IMR-90 (cell line): ENCODE measurements at regions not wholly inside any gene's neighbourhood (a gene's known extent, or its start where the extent isn't known, plus 50 kb on each side); places are given as distances from the start of the nearest gene placed in this dataset.

Experiments
- ATAC-seq: fragments of 200-7000 bp; cut with Tn5 transposase; 2 replicates; pipeline ENCODE4 v1.9.1; 2020; ENCODE audit warnings: low read depth, mild to moderate bottlenecking, moderate library complexity
- BruUV-seq: library from RNA; stranded (reverse); fragments of 400-500 nt; replicated peaks from 2 replicates; lab custom pipeline; 2021; lab: Mats Ljungman, UMichigan
- CTCF ChIA-PET: fragments of 300-600 bp; formaldehyde crosslinking; extraction: SDS; loops from one replicate; lab custom pipeline; 2021; ENCODE audit warnings: antibody characterized with exemption; lab: Yijun Ruan, JAX
- POLR2A ChIA-PET: fragments of 300-600 bp; sonication (Branson Sonifier 250); formaldehyde crosslinking; loops from one replicate; lab custom pipeline; 2022; ENCODE audit warnings: antibody characterized with exemption; ENCODE audit not compliant: unreplicated experiment; lab: Charles Lee
- DNase-seq: peaks from one replicate; pipeline ENCODE4 v3.0.0; 2013
- H2AFZ ChIP-seq: replicated peaks from 2 replicates; pipeline ENCODE3; 2013; ENCODE audit warnings: low read length, mild to moderate bottlenecking; ENCODE audit not compliant: poor library complexity
- H2AK5ac ChIP-seq: 2 replicates; pipeline ENCODE4 v1.6.1; 2013; ENCODE audit warnings: low read depth, low read length, inconsistent platforms
- H2AK9ac ChIP-seq: replicated peaks from 2 replicates; pipeline ENCODE3; 2013; ENCODE audit warnings: mild to moderate bottlenecking, low read depth, low read length, moderate library complexity; ENCODE audit not compliant: poor library complexity
- H2BK120ac ChIP-seq: 2 replicates; pipeline ENCODE4 v1.6.1; 2013; ENCODE audit warnings: low read depth, low read length, inconsistent platforms
- H2BK15ac ChIP-seq: 3 replicates; pipeline ENCODE4 v1.6.1; 2013; ENCODE audit warnings: low read depth, low read length, inconsistent platforms
- H2BK20ac ChIP-seq: 2 replicates; pipeline ENCODE4 v1.6.1; 2013; ENCODE audit warnings: low read depth, mild to moderate bottlenecking, inconsistent platforms, low read length, moderate library complexity
- H2BK5ac ChIP-seq: 2 replicates; pipeline ENCODE4 v1.6.1; 2013; ENCODE audit warnings: mild to moderate bottlenecking, low read depth, low read length, inconsistent platforms; ENCODE audit not compliant: poor library complexity, severe bottlenecking
- H3K14ac ChIP-seq: replicated peaks from 2 replicates; pipeline ENCODE4 v1.6.1; 2013; ENCODE audit warnings: low read depth, low read length, inconsistent platforms
- H3K18ac ChIP-seq: 2 replicates; pipeline ENCODE4 v1.6.1; 2013; ENCODE audit warnings: low read depth, low read length, control low read depth
- H3K23ac ChIP-seq: 2 replicates; pipeline ENCODE4 v1.6.1; 2013; ENCODE audit warnings: low read depth, low read length, inconsistent platforms
- H3K27ac ChIP-seq: 2 replicates; pipeline ENCODE4 v1.5.1; 2013; ENCODE audit warnings: mild to moderate bottlenecking, control low read depth, low read length; ENCODE audit not compliant: insufficient read depth
- H3K27me3 ChIP-seq: 2 replicates; pipeline ENCODE4 v1.6.1; 2013; ENCODE audit warnings: low read length; ENCODE audit not compliant: control insufficient read depth, insufficient read depth
- H3K36me3 ChIP-seq: 2 replicates; pipeline ENCODE4 v1.6.1; 2013; ENCODE audit warnings: low read length, mixed read lengths; ENCODE audit not compliant: control insufficient read depth, insufficient read depth
- H3K4ac ChIP-seq: 2 replicates; pipeline ENCODE4 v1.6.1; 2013; ENCODE audit warnings: low read depth, low read length, inconsistent platforms
- H3K4me1 ChIP-seq: 2 replicates; pipeline ENCODE4 v1.6.1; 2013; ENCODE audit warnings: low read length, mixed read lengths; ENCODE audit not compliant: control insufficient read depth, insufficient read depth
- H3K4me2 ChIP-seq: 2 replicates; pipeline ENCODE4 v1.6.1; 2013; ENCODE audit warnings: low read depth, mild to moderate bottlenecking, control low read depth, low read length, moderate library complexity
- H3K4me3 ChIP-seq: 2 replicates; pipeline ENCODE4 v1.5.1; 2013; ENCODE audit warnings: low read depth, mild to moderate bottlenecking, control low read depth, low read length, moderate library complexity; ENCODE audit not compliant: insufficient read depth
- H3K56ac ChIP-seq: 2 replicates; pipeline ENCODE4 v1.6.1; 2013; ENCODE audit warnings: low read length, inconsistent platforms; ENCODE audit not compliant: insufficient read depth; ENCODE audit errors: extremely low read depth
- H3K79me1 ChIP-seq, 2 experiments: 2 replicates each; pipeline ENCODE4 v1.6.1; 2013; ENCODE audit warnings: low read length in 2 of 2, inconsistent platforms in 1 of 2, low read depth in 1 of 2
- H3K9ac ChIP-seq: 2 replicates; pipeline ENCODE4 v1.6.1; 2013; ENCODE audit warnings: low read depth, low read length, control low read depth
- H3K9me1 ChIP-seq: 2 replicates; pipeline ENCODE4 v1.6.1; 2013; ENCODE audit warnings: low read length, inconsistent platforms; ENCODE audit not compliant: insufficient read depth
- H3K9me3 ChIP-seq: 2 replicates; pipeline ENCODE4 v1.6.1; 2013; ENCODE audit warnings: low read length; ENCODE audit not compliant: control insufficient read depth, insufficient read depth
- H4K20me1 ChIP-seq: 2 replicates; pipeline ENCODE4 v1.6.1; 2013; ENCODE audit warnings: low read length, inconsistent platforms; ENCODE audit not compliant: insufficient read depth
- H4K5ac ChIP-seq: 2 replicates; pipeline ENCODE4 v1.6.1; 2013; ENCODE audit warnings: mild to moderate bottlenecking, low read depth, low read length, control low read depth
- H4K8ac ChIP-seq, 2 experiments: 2 replicates each; pipeline ENCODE4 v1.6.1; 2013; ENCODE audit warnings: low read depth in 2 of 2, low read length in 2 of 2, control low read depth in 1 of 2, inconsistent platforms in 1 of 2
- H4K91ac ChIP-seq: 2 replicates; pipeline ENCODE4 v1.6.1; 2013; ENCODE audit warnings: low read depth, low read length, inconsistent platforms; ENCODE audit not compliant: insufficient read depth
- SMC3 ChIP-seq: fragments of 150-350 bp; IDR thresholded peaks from 2 replicates; pipeline ENCODE4 v1.6.1; 2016; ENCODE audit warnings: low read depth, mild to moderate bottlenecking, antibody characterized with exemption, low read length, moderate library complexity
- WGBS, 2 experiments: methylation state at CpG; one replicate each; pipeline versions ENCODE4 v1.1.5 to v1.1.7; 2013; ENCODE audit warnings: missing lambda C conversion rate in 2 of 2; ENCODE audit not compliant: insufficient read length in 1 of 2; ENCODE audit errors: extremely low coverage in 2 of 2; 5-methylcytosine and 5-hydroxymethylcytosine counted together
- dilution Hi-C: fragments of 300-500 bp; cut with HindIII; formaldehyde crosslinking; loops from one replicate; pipeline ENCODE4 v1.14.3; 2018; ENCODE audit warnings: low sequenced_read_pairs; ENCODE audit not compliant: unreplicated experiment
- in situ Hi-C: fragments of 300-500 bp; cut with MboI; formaldehyde crosslinking; loops from 3 replicates; pipeline ENCODE4 v1.14.3; 2019; ENCODE audit warnings: low sequenced_read_pairs, inconsistent platforms, mixed read lengths
- intact Hi-C: fragments of 100-400 bp; cut with micrococcal nuclease; formaldehyde crosslinking; loops from 2 replicates; pipeline ENCODE4 v1.10.0; 2022

DNA sequence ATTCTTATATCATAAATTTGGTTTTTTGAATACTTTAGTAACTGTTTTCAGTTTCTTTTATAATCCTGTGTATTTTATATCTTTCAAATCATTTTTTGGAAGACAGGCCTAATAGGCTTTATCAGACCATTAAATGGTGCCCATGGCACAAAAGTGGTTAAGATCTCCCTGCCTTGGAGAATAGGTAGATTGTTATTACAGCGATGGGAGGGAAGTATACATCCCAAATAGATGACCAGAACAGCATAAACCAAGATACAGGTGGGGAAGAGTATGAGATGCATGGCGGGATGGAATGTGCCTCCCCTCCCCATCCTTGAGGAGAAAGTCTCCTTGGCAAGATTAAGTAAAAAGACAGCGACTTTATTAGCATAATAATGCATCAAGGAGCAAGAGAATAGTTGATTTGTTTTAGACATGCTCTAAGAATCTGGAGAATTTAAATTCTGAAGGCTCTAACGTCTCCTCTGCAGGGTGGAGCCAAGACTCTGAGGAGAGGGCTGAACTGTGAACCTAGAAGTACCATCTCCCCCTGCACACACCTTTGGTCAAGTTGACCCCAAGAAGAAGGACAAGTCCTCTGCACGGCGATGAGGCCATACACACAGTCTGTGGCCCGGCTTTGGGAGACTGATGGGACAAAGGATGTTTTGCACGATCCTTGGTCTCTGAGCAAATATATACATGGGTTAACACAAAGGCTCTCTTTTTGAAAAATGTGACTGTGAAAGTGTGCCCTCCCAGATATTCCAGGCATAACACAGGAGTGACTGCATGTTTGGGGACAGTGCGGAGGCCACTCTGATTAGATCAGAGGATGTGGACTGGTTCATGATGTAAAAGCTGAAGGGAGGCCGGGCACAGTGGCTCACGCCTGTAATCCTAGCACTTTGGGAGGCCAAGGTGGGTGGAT, 61.1 kb upstream of the SLC35C1 start:
- H2BK120ac ChIP-seq = no peak overlapping the region
- no peaks in the 10 kb centered on the region for H3K79me1 ChIP-seq
- no peaks in the 10 kb centered on the region for H4K20me1 ChIP-seq
- dilution Hi-C loops (no loop called here), in situ Hi-C loops (no loop called here), intact Hi-C loops (no loop called here)
- CTCF ChIA-PET = no interaction called here
- no peak overlapping the region for H2BK5ac ChIP-seq
- BruUV-seq = no TSS peak
- H3K9ac ChIP-seq = no peak overlapping the region
- H3K14ac ChIP-seq = no peak overlapping the region
- no peaks in the 10 kb centered on the region for H3K36me3 ChIP-seq
- no peak overlapping the region for H3K18ac ChIP-seq
- H4K5ac ChIP-seq = no peak overlapping the region
- H3K27ac ChIP-seq = no peak overlapping the region
- no peak overlapping the region for H2BK15ac ChIP-seq
- H3K9me3 ChIP-seq = no peaks in the 10 kb centered on the region
- H2AK5ac ChIP-seq = no peak overlapping the region
- H3K23ac ChIP-seq = no peak overlapping the region
- no peak overlapping the region for H2AFZ ChIP-seq
- H2BK20ac ChIP-seq = no peak overlapping the region
- peaks cover 8% of the 10 kb centered on the region for H3K27me3 ChIP-seq
- 80% methylated on average over 1 of the region's 11 CpGs; no CpG with 5 or more reads in 1 of the 2 experiments for WGBS, 2 experiments
- no peak overlapping the region for H3K4me2 ChIP-seq
- no peak overlapping the region for H3K4me3 ChIP-seq
- POLR2A ChIA-PET = no interaction called here
- ATAC-seq = no peak
- H3K4ac ChIP-seq = no peak overlapping the region
- H3K56ac ChIP-seq = no peak overlapping the region
- H4K8ac ChIP-seq = no peak overlapping the region
- no peaks in the 10 kb centered on the region for H3K9me1 ChIP-seq
- no peak overlapping the region for H2AK9ac ChIP-seq
- no peaks in the 10 kb centered on the region for H3K4me1 ChIP-seq
- TF ChIP-seq SMC3 = no peak
- no peak overlapping the region for H4K91ac ChIP-seq
- DNase-seq = no peak
